Activated CD8-positive, alpha-beta memory T cell treated with anti-CD3 and anti-CD28 coated beads, Interleukin-2, amount 10 ng/mL, durations not matched to agents 7 days and 5 days (primary cell): ENCODE measurements at regions not wholly inside any gene's neighbourhood (a gene's known extent, or its start where the extent isn't known, plus 50 kb on each side); places are given as distances from the start of the nearest gene placed in this dataset.
"Not testable (repeated sequence)": the region's sequence is repeated elsewhere in the genome, so short reads cannot be mapped to it uniquely, and the experiment has no call there.

Source experiments
- ATAC-seq: fragments of 150-1000 bp; cut with Tn5 transposase; one replicate; pipeline ENCODE4 v1.10.0; 2021; ENCODE audit warnings: moderate library complexity
- CTCF ChIA-PET: fragments of 350-600 bp; sonication (Branson Sonifier 250); formaldehyde crosslinking; loops from one replicate; lab custom pipeline; 2021; ENCODE audit warnings: antibody characterized with exemption; lab: Charles Lee
- DNase-seq: peaks from one replicate; pipeline ENCODE4 v3.0.0-alpha.2; 2020
- H3K27ac Mint-ChIP-seq: one replicate; pipeline ENCODE4 v1.8.0; 2021; ENCODE audit warnings: mild to moderate bottlenecking, mixed read lengths
- H3K27me3 Mint-ChIP-seq: one replicate; pipeline ENCODE4 v1.8.0; 2021; ENCODE audit warnings: mixed read lengths
- H3K36me3 Mint-ChIP-seq: one replicate; pipeline ENCODE4 v1.8.0; 2021; ENCODE audit warnings: mild to moderate bottlenecking, mixed read lengths
- H3K4me1 Mint-ChIP-seq: one replicate; pipeline ENCODE4 v1.8.0; 2021; ENCODE audit warnings: mixed read lengths
- H3K4me3 Mint-ChIP-seq: one replicate; pipeline ENCODE4 v1.8.0; 2021; ENCODE audit warnings: mild to moderate bottlenecking, moderate library complexity, mixed read lengths
- H3K9me3 Mint-ChIP-seq: one replicate; pipeline ENCODE4 v1.8.0; 2022; ENCODE audit warnings: low read depth, mixed read lengths

DNA sequence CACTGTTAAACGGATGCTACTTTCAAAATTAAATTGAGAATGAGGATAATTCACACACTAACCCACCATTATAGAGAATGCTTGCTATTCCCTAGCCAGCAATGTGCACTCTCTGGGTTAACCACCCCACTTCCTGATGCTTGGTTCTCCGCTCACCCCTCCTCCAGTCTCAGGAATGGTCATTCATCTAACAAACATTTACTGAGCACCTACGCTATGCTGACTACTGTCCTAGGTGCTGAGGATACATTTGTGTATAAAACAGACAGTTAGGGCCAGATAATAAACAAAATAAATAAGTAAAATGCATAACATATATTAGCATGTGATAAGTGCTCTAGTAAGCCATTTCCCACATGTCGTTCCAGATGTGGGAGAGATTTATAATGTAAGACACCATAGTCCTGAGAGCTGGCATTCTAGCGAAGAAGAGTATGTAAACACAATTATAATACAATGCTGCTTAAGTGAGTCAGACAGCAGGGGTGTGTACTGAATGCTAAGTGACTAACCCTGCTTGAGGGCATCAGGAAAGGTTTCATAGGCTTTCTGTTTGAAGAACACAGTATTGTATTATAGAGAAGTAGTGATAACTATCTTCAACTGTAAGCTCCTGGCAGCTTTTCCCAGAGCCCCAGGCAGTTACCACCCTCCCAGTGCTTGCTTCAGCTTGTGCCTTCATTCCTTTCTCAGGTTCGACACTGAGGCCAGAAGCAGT, 126.7 kb upstream of the CACHD1 start:
- Mint-ChIP-seq H3K27me3 (peaks cover 5% of the 10 kb centered on the region), H3K4me3 (no peak overlapping the region), H3K36me3 (no peaks in the 10 kb centered on the region), H3K27ac (no peak overlapping the region), H3K9me3 (no peaks in the 10 kb centered on the region), H3K4me1 (no peaks in the 10 kb centered on the region)
- no peak for DNase-seq
- CTCF ChIA-PET = no interaction called here
- no peak for ATAC-seq

GRCh38 chr1:64343823-64344190, 126.1 kb upstream of the CACHD1 start:
- Mint-ChIP-seq H3K9me3 (no peaks in the 10 kb centered on the region), H3K36me3 (no peaks in the 10 kb centered on the region), H3K4me3 (no peak overlapping the region), H3K4me1 (no peaks in the 10 kb centered on the region), H3K27ac (no peak overlapping the region), H3K27me3 (peaks cover 5% of the 10 kb centered on the region)
- ATAC-seq = no peak
- CTCF ChIA-PET = no interaction called here
- no peak for DNase-seq

- Mint-ChIP-seq H3K4me1 (no peaks in the 10 kb centered on the region), H3K27ac (no peak overlapping the region), H3K9me3 (no peaks in the 10 kb centered on the region)
These were observed 121.5 kb upstream of the CACHD1 start for GRCh38 chr1:64348270-64348960.

DNA sequence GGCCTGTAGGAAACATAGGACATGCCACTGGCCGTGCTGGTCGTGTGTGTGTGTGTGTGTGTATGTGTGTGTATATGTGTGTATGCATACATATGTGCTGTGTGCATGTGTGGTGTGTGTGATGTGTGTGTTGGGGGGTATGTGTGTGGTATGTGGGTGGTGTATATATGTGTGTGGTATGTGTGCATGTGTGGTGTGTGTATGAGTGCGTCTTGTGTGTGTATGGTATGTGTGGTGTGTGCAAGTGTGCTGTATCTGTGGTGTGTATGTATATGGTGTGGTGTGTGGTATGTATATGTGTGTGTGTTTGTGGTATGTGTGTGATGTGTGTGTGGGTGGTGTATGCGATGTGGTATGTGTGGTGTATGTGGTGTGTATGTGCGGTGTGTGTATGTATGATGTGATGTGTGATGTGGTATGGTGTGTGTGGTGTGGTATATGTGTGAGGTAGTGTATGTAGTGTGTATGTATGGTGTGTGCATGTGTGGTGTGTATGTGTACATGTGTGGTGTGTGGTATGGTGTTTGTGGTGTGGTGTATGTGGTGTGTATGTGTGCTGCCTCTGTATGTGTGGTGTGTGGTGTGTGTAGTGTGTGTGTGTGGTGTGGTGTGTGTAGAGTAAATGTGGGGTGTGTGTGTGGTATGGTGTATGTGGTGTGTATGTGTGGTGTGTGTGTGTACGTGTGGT, 120.8 kb upstream of the CACHD1 start:
- CTCF ChIA-PET = interaction anchor here (1.0 kb wide), 1 partner anchor 17 kb away, joined by 3 read pairs; no protein-coding TSS in a partner anchor
- DNase-seq (no peak), ATAC-seq (no peak)
- no peaks in the 10 kb centered on the region for H3K9me3 Mint-ChIP-seq
- peaks cover 2% of the 10 kb centered on the region for H3K27me3 Mint-ChIP-seq
- no peak overlapping the region for H3K4me3 Mint-ChIP-seq
- H3K4me1 Mint-ChIP-seq = no peaks in the 10 kb centered on the region
- no peaks in the 10 kb centered on the region for H3K36me3 Mint-ChIP-seq
- no peak overlapping the region for H3K27ac Mint-ChIP-seq

More at GRCh38 chr1:64348270-64348960, 121.5 kb upstream of the CACHD1 start:
- no peaks in the 10 kb centered on the region for H3K36me3 Mint-ChIP-seq
- ATAC-seq (no peak), DNase-seq (no peak)
- CTCF ChIA-PET = interaction anchor here (1.0 kb wide), 1 partner anchor 18 kb away, joined by 3 read pairs; no protein-coding TSS in a partner anchor
- H3K4me3 Mint-ChIP-seq = no peak overlapping the region
- peaks cover 2% of the 10 kb centered on the region for H3K27me3 Mint-ChIP-seq

- ATAC-seq, H3K27ac Mint-ChIP-seq, H3K4me1 Mint-ChIP-seq, DNase-seq, H3K27me3 Mint-ChIP-seq, H3K4me3 Mint-ChIP-seq, H3K9me3 Mint-ChIP-seq, H3K36me3 Mint-ChIP-seq, CTCF ChIA-PET: not testable (repeated sequence)
These were observed 114.4 kb upstream of the CACHD1 start for GRCh38 chr1:64355534-64355933.

DNA sequence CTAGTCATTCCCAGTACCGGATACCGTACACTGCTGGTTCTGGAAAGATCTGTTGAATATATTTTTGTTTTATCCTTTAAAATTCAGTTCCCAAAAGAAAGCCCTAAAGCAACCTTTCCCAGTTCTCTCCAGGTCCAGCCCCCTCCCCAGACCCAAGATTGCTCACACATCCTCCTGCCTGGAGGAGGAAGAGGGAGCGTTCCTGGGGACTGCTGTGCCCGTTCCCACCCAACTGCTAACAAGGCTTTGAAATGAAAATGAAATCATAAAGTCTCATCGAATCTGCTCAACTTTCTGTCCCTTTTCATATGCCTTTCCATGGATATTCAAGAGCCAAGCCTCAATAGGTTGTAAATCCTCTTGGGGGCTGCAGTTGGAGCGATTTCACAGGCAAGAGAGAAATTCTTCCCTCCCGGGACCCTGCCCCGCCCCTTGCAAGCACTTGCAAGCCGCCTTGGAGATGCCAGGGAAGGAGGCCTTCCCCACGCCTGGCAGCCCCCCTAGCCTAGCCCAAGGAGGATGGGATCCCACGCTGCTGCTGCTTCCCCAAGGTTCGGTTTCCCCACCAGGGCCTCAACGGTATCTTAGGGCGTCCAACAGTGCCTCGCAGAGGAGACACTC, 113.2 kb upstream of the CACHD1 start:
- Mint-ChIP-seq H3K27me3 (peaks cover 9% of the 10 kb centered on the region), H3K27ac (no peak overlapping the region), H3K36me3 (no peaks in the 10 kb centered on the region), H3K4me3 (no peak overlapping the region), H3K9me3 (no peaks in the 10 kb centered on the region), H3K4me1 (no peaks in the 10 kb centered on the region)
- DNase-seq = no peak
- CTCF ChIA-PET = no interaction called here
- ATAC-seq = no peak

- H3K9me3 Mint-ChIP-seq = no peaks in the 10 kb centered on the region
- no peak overlapping the region for H3K4me3 Mint-ChIP-seq
- H3K4me1 Mint-ChIP-seq = no peaks in the 10 kb centered on the region
- peaks cover 9% of the 10 kb centered on the region for H3K27me3 Mint-ChIP-seq
- no peak overlapping the region for H3K27ac Mint-ChIP-seq
- DNase-seq = no peak
- CTCF ChIA-PET = no interaction called here
- H3K36me3 Mint-ChIP-seq = no peaks in the 10 kb centered on the region
- no peak for ATAC-seq
These were observed 112.5 kb upstream of the CACHD1 start for GRCh38 chr1:64357422-64357821.

DNA sequence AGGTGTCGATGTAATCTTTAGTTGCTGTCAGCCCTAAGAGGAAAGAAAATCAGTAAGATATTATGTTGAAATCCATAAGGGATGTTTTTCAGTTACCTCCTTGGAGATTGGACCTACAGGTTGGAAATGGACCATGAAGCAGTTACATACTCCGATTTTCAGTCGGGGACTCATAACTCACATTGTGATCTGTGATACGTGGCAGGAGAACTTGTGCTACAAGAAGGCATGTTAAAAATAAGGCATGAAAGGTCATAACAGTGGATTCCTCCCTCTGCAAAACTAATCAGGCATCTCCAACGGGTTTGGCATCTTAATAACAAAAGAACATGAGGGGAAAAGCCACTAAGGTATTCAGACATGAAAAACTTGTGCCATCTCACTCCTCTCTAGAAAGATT, 111.2 kb upstream of the CACHD1 start:
- H3K27me3 Mint-ChIP-seq = peaks cover 7% of the 10 kb centered on the region
- no peaks in the 10 kb centered on the region for H3K36me3 Mint-ChIP-seq
- ATAC-seq (no peak), DNase-seq (no peak)
- H3K9me3 Mint-ChIP-seq = no peaks in the 10 kb centered on the region
- H3K27ac Mint-ChIP-seq = no peak overlapping the region
- CTCF ChIA-PET = no interaction called here
- no peaks in the 10 kb centered on the region for H3K4me1 Mint-ChIP-seq
- H3K4me3 Mint-ChIP-seq = no peak overlapping the region

- no peak for ATAC-seq
- Mint-ChIP-seq H3K4me3 (no peak overlapping the region), H3K27ac (no peak overlapping the region), H3K27me3 (peaks cover 7% of the 10 kb centered on the region), H3K9me3 (no peaks in the 10 kb centered on the region), H3K36me3 (no peaks in the 10 kb centered on the region), H3K4me1 (no peaks in the 10 kb centered on the region)
- DNase-seq = no peak
- CTCF ChIA-PET = no interaction called here
These were observed 108.0 kb upstream of the CACHD1 start for GRCh38 chr1:64361974-64362373.

DNA sequence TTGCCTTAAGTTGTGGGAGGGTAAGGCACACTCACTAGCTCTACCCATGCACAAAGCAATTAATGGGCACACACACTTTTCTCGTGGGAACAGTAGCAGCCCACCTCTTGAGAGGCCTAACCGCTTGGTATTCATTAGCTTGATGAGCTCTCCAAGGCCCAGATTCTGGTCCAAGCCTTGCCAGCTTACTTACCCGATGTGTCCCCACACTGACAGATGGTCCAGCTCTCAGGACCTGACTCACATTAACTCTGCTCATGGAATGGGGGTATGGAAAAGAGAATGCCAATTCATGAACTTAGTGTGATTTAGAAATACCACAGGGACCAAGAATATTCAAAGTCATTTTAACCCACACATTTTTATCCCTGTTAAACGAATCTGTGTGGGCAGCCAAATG, 106.8 kb upstream of the CACHD1 start:
- DNase-seq = no peak
- H3K27me3 Mint-ChIP-seq = peaks cover 7% of the 10 kb centered on the region
- H3K4me3 Mint-ChIP-seq = no peak overlapping the region

DNA sequence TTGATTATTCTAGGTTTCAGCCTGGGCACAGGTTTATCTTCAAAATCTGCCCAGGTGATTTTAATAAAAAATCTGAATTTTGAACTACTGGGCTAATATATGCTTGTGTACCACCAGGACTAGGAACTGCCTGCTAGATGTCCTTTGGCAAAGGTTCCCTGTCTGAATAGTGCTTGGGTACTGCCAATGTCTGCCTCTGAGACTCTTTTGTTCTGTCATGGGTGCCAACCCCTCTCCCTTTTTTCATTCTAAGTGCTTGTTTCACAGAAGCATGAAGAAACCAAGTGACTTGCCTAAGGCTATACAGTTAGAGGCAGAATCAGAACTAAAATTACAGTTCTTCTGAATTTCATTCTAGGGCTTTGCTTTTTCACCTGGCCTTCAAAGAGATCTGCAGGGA, 106.3 kb upstream of the CACHD1 start:
- ATAC-seq = no peak
- Mint-ChIP-seq H3K27me3 (peaks cover 6% of the 10 kb centered on the region), H3K4me1 (no peaks in the 10 kb centered on the region), H3K36me3 (no peaks in the 10 kb centered on the region), H3K27ac (no peak overlapping the region), H3K9me3 (no peaks in the 10 kb centered on the region), H3K4me3 (no peak overlapping the region)
- no peak for DNase-seq
- CTCF ChIA-PET = no interaction called here

More for the DNA sequence above, 106.8 kb upstream of the CACHD1 start:
- H3K4me1 Mint-ChIP-seq = no peaks in the 10 kb centered on the region
- no peak overlapping the region for H3K27ac Mint-ChIP-seq
- H3K9me3 Mint-ChIP-seq = no peaks in the 10 kb centered on the region
- CTCF ChIA-PET = no interaction called here
- ATAC-seq = no peak
- no peaks in the 10 kb centered on the region for H3K36me3 Mint-ChIP-seq

DNA sequence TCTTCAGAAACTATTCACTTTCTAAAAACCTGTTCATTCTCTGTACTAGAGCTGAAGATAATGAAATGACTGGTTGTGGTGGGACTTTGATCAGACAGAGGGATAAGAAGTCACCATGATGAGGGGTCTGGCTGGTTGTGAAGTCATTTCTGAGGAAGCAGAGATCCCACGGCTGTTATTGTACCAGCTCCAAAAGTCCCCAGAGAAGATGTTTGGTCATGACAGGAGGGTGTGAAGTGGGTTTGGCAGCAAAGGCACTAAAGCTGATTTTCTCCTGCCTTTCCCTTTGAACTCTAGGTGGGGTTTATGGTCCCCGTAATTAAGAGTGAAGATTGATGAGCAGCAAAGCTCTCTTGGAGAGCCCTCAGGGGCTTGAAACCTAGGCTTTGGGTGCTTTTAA, 103.1 kb upstream of the CACHD1 start:
- Mint-ChIP-seq H3K27ac (no peak overlapping the region), H3K4me3 (no peak overlapping the region), H3K27me3 (no peaks in the 10 kb centered on the region), H3K36me3 (no peaks in the 10 kb centered on the region), H3K9me3 (no peaks in the 10 kb centered on the region), H3K4me1 (no peaks in the 10 kb centered on the region)
- DNase-seq (no peak), ATAC-seq (no peak)
- CTCF ChIA-PET = interaction anchor here (0.9 kb wide), 1 partner anchor 19 kb away, joined by 3 read pairs; no protein-coding TSS in a partner anchor

DNA sequence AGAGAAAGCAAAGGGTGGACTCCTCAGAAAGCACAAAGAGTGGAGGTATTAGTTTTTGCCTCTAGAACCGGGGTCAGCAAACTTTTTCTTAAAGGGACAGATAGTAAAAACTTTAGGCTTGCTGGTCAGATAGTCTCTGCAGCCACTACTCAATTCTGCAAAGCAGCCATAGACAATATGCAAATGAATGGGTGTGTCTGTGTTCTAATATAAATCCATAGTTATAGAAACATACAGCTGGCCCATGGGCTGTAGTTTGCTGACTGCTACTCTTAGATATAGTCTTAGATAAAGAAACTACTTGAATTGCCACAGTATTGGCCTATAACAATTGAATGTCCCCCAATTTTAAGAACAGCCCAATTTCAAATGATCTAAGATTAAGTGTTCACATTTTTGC, 101.6 kb upstream of the CACHD1 start:
- no peaks in the 10 kb centered on the region for H3K36me3 Mint-ChIP-seq

More for the DNA sequence above, 101.6 kb upstream of the CACHD1 start:
- CTCF ChIA-PET = no interaction called here
- Mint-ChIP-seq H3K4me3 (no peak overlapping the region), H3K27ac (no peak overlapping the region), H3K9me3 (no peaks in the 10 kb centered on the region), H3K27me3 (no peaks in the 10 kb centered on the region), H3K4me1 (no peaks in the 10 kb centered on the region)
- DNase-seq (no peak), ATAC-seq (no peak)
